ENCODE measurements at regions not wholly inside any gene's neighbourhood (a gene's known extent, or its start where the extent isn't known, plus 50 kb on each side); places are given as distances from the start of the nearest gene placed in this dataset.

- no peaks in the 10 kb centered on the region for H3K9me2 ChIP-seq (replicated peaks; ENCODE audit: control insufficient read depth, low read length)
- H3K4me1 ChIP-seq (ENCODE audit: control insufficient read depth, low read length) = no peaks in the 10 kb centered on the region
- H3K9me3 ChIP-seq (ENCODE audit: control insufficient read depth, insufficient read depth, low read length) = no peaks in the 10 kb centered on the region
- no peaks in the 10 kb centered on the region for H3K79me2 ChIP-seq (ENCODE audit: control insufficient read depth, low read length)
- no peak overlapping the region for H3K27ac ChIP-seq (ENCODE audit: low read depth, low read length)
- TF ChIP-seq, protein P1, sequence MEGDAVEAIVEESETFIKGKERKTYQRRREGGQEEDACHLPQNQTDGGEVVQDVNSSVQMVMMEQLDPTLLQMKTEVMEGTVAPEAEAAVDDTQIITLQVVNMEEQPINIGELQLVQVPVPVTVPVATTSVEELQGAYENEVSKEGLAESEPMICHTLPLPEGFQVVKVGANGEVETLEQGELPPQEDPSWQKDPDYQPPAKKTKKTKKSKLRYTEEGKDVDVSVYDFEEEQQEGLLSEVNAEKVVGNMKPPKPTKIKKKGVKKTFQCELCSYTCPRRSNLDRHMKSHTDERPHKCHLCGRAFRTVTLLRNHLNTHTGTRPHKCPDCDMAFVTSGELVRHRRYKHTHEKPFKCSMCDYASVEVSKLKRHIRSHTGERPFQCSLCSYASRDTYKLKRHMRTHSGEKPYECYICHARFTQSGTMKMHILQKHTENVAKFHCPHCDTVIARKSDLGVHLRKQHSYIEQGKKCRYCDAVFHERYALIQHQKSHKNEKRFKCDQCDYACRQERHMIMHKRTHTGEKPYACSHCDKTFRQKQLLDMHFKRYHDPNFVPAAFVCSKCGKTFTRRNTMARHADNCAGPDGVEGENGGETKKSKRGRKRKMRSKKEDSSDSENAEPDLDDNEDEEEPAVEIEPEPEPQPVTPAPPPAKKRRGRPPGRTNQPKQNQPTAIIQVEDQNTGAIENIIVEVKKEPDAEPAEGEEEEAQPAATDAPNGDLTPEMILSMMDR (IDR thresholded peaks at IDR 0.05; ENCODE audit: low read depth, low read length, poor library complexity, severe bottlenecking) = no peak
- TF ChIP-seq EZH2phosphoT487 (IDR thresholded peaks at IDR 0.05; ENCODE audit: borderline replicate concordance, low read length) = no peak
- no peaks in the 10 kb centered on the region for H4K20me1 ChIP-seq (ENCODE audit: control insufficient read depth, insufficient read depth, low read depth, low read length)
- no peak overlapping the region for H3K4me3 ChIP-seq (ENCODE audit: low read length)
- no peak overlapping the region for H3K4me2 ChIP-seq (ENCODE audit: low read length)
- peaks cover 8% of the 10 kb centered on the region; the same call in 1 of the 2 replicates for H3K27me3 ChIP-seq (ENCODE audit: control insufficient read depth, low read length)
- H3F3A ChIP-seq (ENCODE audit: control insufficient read depth, insufficient read depth) = no peaks in the 10 kb centered on the region
- H3K36me3 ChIP-seq (ENCODE audit: control insufficient read depth, low read length) = no peaks in the 10 kb centered on the region
These were observed 213.1 kb downstream of the RNF144B start for GRCh38 chr6:18600255-18600654.

GRCh38 chr6:18601516-18602020, 214.4 kb downstream of the RNF144B start:
- Histone ChIP-seq H4K20me1 (ENCODE audit: control insufficient read depth, insufficient read depth, low read depth, low read length) (no peaks in the 10 kb centered on the region), H3K79me2 (ENCODE audit: control insufficient read depth, low read length) (no peaks in the 10 kb centered on the region), H3F3A (ENCODE audit: control insufficient read depth, insufficient read depth) (no peaks in the 10 kb centered on the region), H3K9me3 (ENCODE audit: control insufficient read depth, insufficient read depth, low read length) (no peaks in the 10 kb centered on the region), H3K4me3 (ENCODE audit: low read length) (no peak overlapping the region), H3K4me2 (ENCODE audit: low read length) (no peak overlapping the region), H3K4me1 (ENCODE audit: control insufficient read depth, low read length) (no peaks in the 10 kb centered on the region), H3K27ac (ENCODE audit: low read depth, low read length) (no peak overlapping the region), H3K27me3 (ENCODE audit: control insufficient read depth, low read length) (peaks cover 6% of the 10 kb centered on the region; the same call in 1 of the 2 replicates), H3K36me3 (ENCODE audit: control insufficient read depth, low read length) (no peaks in the 10 kb centered on the region), H3K9me2 (replicated peaks; ENCODE audit: control insufficient read depth, low read length) (no peaks in the 10 kb centered on the region)
- no peak for TF ChIP-seq EZH2phosphoT487 (IDR thresholded peaks at IDR 0.05; ENCODE audit: borderline replicate concordance, low read length)
- TF ChIP-seq, protein P1 (IDR thresholded peaks at IDR 0.05; ENCODE audit: low read depth, low read length, poor library complexity, severe bottlenecking) = no peak

DNA sequence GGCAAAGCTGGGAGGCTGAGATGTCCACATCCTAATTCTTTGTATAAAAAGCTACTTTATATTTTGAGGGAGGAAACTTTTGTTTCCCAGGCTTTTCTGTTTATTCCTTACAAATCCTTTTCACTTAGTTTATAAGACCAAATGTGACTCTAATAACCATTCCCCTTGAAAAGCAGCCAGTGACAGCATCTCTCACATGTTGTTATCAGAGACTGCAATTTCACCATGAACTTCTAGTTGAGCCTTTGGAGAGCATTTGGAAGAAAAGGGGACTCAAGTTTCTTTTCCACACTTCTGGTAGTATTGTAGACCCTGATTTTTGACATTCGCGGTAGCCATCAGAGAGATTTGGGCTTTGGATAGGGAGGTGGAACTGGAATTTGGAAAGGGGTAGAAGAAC, 215.8 kb downstream of the RNF144B start:
- Histone ChIP-seq H3K4me1 (ENCODE audit: control insufficient read depth, low read length) (no peaks in the 10 kb centered on the region), H3K4me2 (ENCODE audit: low read length) (no peak overlapping the region), H3K36me3 (ENCODE audit: control insufficient read depth, low read length) (no peaks in the 10 kb centered on the region), H3K4me3 (ENCODE audit: low read length) (no peak overlapping the region), H3K79me2 (ENCODE audit: control insufficient read depth, low read length) (no peaks in the 10 kb centered on the region), H3K9me3 (ENCODE audit: control insufficient read depth, insufficient read depth, low read length) (no peaks in the 10 kb centered on the region), H3F3A (ENCODE audit: control insufficient read depth, insufficient read depth) (no peaks in the 10 kb centered on the region), H4K20me1 (ENCODE audit: control insufficient read depth, insufficient read depth, low read depth, low read length) (no peaks in the 10 kb centered on the region), H3K27me3 (ENCODE audit: control insufficient read depth, low read length) (peaks cover 3% of the 10 kb centered on the region; the same call in 1 of the 2 replicates), H3K9me2 (replicated peaks; ENCODE audit: control insufficient read depth, low read length) (no peaks in the 10 kb centered on the region), H3K27ac (ENCODE audit: low read depth, low read length) (no peak overlapping the region)
- TF ChIP-seq EZH2phosphoT487 (IDR thresholded peaks at IDR 0.05; ENCODE audit: borderline replicate concordance, low read length) = no peak
- TF ChIP-seq, protein P1 (IDR thresholded peaks at IDR 0.05; ENCODE audit: low read depth, low read length, poor library complexity, severe bottlenecking) = no peak
